ENCODE measurements at regions not wholly inside any gene's neighbourhood (a gene's known extent, or its start where the extent isn't known, plus 50 kb on each side); places are given as distances from the start of the nearest gene placed in this dataset.
"Not testable (repeated sequence)": the region's sequence is repeated elsewhere in the genome, so short reads cannot be mapped to it uniquely, and the experiment has no call there.

DNA sequence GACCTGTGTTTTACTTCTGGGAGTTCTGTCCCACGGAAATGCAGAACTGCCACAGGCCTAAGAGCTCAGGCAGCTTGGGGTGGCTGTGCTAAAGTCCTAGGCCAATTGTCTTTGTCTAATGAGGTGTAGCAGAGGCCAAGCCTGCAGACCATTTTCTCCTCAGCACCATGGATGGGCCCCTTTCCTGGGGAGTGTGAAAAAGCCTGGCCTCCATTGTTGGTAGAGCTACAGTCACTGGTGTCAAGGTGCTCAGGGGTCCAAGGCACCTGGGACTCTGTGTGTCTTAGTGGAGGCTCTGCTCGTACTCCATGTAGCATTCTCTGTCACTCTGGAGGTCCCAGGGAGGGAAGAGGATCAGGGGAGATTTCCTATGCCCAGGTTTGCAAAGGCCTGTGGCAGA, 329.6 kb downstream of the SLITRK5 start:
- no peak for ATAC-seq (replicated peaks in 1 of 2)
- H3K9me3 Mint-ChIP-seq, result peaks cover 4 to 12% of the 10 kb centered on the region in 2 donors
- H3K27me3 Mint-ChIP-seq (ENCODE audit: low read depth), result no peaks in the 10 kb centered on the region
- no peak overlapping the region for H3K27ac Mint-ChIP-seq
- H3K4me1 Mint-ChIP-seq (ENCODE audit: low read depth), result no peaks in the 10 kb centered on the region
- no peaks in the 10 kb centered on the region for H3K36me3 Mint-ChIP-seq (ENCODE audit: insufficient read depth in 2 of 2)
- no peak overlapping the region for H3K4me3 Mint-ChIP-seq
- DNase-seq, result no peak

DNA sequence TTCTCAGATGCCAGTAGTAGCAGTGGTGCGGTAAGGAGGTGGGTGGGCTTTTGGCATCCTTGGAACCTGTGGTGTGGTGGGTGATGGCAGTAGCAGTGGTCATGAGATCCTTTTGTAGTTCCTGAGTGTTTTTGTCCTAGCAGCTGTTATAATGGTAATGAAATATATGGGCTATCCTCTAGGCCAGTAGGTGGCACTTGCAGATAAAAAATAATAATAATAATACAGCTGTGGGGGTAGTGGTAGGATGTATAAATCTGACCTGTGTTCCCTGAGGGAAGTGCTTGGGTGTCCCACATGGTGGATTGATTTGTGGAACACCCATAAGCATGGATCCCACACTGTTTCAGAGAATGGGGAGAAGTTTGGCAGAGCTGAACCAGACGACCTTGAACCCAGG, 334.0 kb downstream of the SLITRK5 start:
- Mint-ChIP-seq H3K27me3 (ENCODE audit: low read depth) (no peaks in the 10 kb centered on the region), H3K36me3 (ENCODE audit: insufficient read depth in 2 of 2) (no peaks in the 10 kb centered on the region), H3K9me3 (peaks cover 6 to 10% of the 10 kb centered on the region in 2 donors), H3K4me1 (ENCODE audit: low read depth) (no peaks in the 10 kb centered on the region), H3K27ac (no peak overlapping the region), H3K4me3 (no peak overlapping the region)
- DNase-seq, result no peak
- ATAC-seq (replicated peaks in 1 of 2), result no peak

- no peak for DNase-seq
- Mint-ChIP-seq H3K4me1 (ENCODE audit: low read depth) (no peaks in the 10 kb centered on the region), H3K9me3 (peaks cover 11 to 17% of the 10 kb centered on the region in 2 donors), H3K27me3 (ENCODE audit: low read depth) (no peaks in the 10 kb centered on the region), H3K36me3 (ENCODE audit: insufficient read depth in 2 of 2) (peaks cover 0 to 2% of the 10 kb centered on the region in 2 donors), H3K27ac (no peak overlapping the region), H3K4me3 (no peak overlapping the region)
- no peak for ATAC-seq (replicated peaks in 1 of 2)
Observed at GRCh38 chr13:88014527-88014926, 343.4 kb downstream of the SLITRK5 start.

DNA sequence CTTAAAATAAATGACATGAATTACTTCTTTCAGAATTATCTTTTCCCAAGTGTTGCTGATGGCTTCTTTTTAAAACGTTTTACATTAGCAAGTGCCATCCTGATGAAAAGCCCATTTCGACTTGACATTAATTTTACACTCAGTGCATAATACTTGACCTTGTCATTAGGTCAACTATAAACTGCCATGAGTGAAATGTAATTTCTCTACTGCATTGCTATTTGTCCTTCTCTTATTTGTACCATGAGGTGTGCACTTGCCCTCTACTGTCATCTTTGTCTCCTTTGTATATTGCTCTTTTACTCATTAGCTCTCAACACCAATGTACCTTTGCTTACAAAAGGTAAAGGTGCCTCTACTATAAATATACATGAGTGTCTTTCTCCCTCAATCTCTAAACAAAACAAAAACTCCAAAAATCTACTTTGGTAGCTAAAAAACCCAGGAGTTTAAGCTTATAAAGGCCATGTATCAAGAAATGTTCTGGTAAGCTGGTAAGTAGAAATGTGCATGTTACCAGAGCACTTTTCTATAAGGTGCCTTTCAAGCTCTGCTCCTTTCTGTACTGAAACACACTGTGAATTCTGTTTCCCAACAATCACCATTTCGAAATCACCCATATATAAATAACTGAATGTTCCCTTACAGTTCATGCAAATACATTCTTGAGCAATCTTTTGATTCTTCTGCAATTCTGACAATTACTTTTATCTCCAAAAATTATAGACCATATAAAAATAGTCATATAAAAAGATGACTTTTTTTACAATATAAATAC, 351.4 kb downstream of the SLITRK5 start:
- Mint-ChIP-seq H3K4me3 (no peak overlapping the region), H3K27ac (no peak overlapping the region), H3K4me1 (ENCODE audit: low read depth) (no peaks in the 10 kb centered on the region), H3K27me3 (ENCODE audit: low read depth) (no peaks in the 10 kb centered on the region), H3K36me3 (ENCODE audit: insufficient read depth in 2 of 2) (peaks cover 0 to 4% of the 10 kb centered on the region in 2 donors), H3K9me3 (peaks cover 9 to 14% of the 10 kb centered on the region in 2 donors)
- no peak for DNase-seq
- no peak for ATAC-seq (replicated peaks in 1 of 2)

- no peak for ATAC-seq (replicated peaks in 1 of 2)
- Mint-ChIP-seq H3K27ac (no peak overlapping the region), H3K36me3 (ENCODE audit: insufficient read depth in 2 of 2) (peaks cover 0 to 2% of the 10 kb centered on the region in 2 donors), H3K4me1 (ENCODE audit: low read depth) (no peaks in the 10 kb centered on the region), H3K9me3 (peaks cover 3 to 6% of the 10 kb centered on the region in 2 donors), H3K4me3 (no peak overlapping the region), H3K27me3 (ENCODE audit: low read depth) (no peaks in the 10 kb centered on the region)
- no peak for DNase-seq
Observed at GRCh38 chr13:88026241-88026640, 355.1 kb downstream of the SLITRK5 start.

DNA sequence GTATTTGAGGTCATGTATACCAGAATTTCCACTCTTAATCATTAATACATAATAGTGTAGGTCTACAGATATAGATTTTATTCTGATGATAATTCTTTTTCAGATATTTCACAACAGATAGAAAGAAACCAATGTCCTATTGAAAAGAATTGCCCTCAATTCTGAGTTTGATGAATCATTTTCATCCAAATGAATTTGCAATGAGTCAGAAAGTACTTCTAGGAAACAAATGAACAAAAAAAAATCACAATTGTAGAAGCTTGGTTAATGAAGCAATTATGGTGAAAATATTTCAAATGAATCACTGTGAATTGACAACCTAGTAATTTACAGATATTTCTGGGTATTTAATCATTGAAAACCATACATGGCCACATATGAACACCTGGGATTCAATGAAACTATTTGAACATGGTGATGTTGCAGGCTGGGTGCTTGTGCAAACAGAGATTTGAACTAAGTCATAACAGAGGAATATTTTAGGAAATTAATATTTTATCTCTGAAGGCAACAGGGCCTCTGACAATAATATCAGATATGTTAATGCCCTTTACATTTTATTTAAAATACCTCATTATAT, 360.9 kb downstream of the SLITRK5 start:
- ATAC-seq (replicated peaks in 1 of 2) (no peak), DNase-seq (no peak)
- no peak overlapping the region for H3K27ac Mint-ChIP-seq
- no peaks in the 10 kb centered on the region for H3K27me3 Mint-ChIP-seq (ENCODE audit: low read depth)
- no peak overlapping the region for H3K4me3 Mint-ChIP-seq
- no peaks in the 10 kb centered on the region for H3K4me1 Mint-ChIP-seq (ENCODE audit: low read depth)
- H3K9me3 Mint-ChIP-seq, result peaks cover 2% of the 10 kb centered on the region in 2 donors
- no peaks in the 10 kb centered on the region for H3K36me3 Mint-ChIP-seq (ENCODE audit: insufficient read depth in 2 of 2)

DNA sequence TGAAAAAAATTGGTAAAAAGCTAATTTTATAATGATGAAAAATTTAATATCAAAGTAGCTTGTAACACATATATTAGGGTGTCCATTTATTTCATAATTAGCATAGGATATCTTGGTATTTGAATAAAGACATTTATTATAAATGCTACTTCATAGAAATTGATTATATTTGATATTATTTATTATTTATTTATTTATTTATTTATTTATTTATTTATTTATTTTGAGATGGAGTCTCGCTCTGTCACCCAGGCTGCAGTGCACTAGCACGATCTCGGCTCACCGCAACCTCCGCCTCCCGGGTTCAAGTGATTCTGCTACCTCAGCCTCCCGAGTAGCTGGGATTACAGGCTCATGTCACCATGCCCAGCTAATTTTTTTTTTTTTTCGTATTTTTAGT, 365.0 kb downstream of the SLITRK5 start:
- H3K9me3 Mint-ChIP-seq; ATAC-seq (replicated peaks in 1 of 2); H3K27me3 Mint-ChIP-seq (ENCODE audit: low read depth); H3K27ac Mint-ChIP-seq; H3K4me1 Mint-ChIP-seq (ENCODE audit: low read depth); DNase-seq; H3K4me3 Mint-ChIP-seq; H3K36me3 Mint-ChIP-seq (ENCODE audit: insufficient read depth in 2 of 2): not testable (repeated sequence)

DNA sequence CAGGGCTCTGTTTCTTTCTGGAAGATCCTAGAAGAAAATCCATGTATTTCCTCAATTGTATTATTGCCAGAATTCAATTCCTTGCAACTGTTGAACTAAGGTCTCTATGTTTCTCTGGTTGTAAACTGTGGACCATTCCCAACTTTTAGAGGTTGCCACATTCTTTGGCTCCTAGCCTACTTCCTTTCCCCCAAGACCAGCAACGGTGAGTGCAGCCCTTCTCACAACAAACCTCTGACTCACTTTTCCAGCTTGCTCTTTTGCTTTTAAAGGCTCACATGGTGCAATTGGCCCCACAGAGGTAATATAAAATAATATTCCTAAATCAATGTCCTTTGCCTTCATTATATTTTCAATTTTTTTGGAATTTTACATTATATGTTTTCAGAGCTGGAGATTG, 371.3 kb downstream of the SLITRK5 start:
- DNase-seq (no peak), ATAC-seq (replicated peaks in 1 of 2) (no peak)
- Mint-ChIP-seq H3K36me3 (ENCODE audit: insufficient read depth in 2 of 2) (no peaks in the 10 kb centered on the region), H3K4me1 (ENCODE audit: low read depth) (no peaks in the 10 kb centered on the region), H3K4me3 (no peak overlapping the region), H3K27ac (no peak overlapping the region), H3K9me3 (peaks cover 3 to 4% of the 10 kb centered on the region in 2 donors), H3K27me3 (ENCODE audit: low read depth) (no peaks in the 10 kb centered on the region)

DNA sequence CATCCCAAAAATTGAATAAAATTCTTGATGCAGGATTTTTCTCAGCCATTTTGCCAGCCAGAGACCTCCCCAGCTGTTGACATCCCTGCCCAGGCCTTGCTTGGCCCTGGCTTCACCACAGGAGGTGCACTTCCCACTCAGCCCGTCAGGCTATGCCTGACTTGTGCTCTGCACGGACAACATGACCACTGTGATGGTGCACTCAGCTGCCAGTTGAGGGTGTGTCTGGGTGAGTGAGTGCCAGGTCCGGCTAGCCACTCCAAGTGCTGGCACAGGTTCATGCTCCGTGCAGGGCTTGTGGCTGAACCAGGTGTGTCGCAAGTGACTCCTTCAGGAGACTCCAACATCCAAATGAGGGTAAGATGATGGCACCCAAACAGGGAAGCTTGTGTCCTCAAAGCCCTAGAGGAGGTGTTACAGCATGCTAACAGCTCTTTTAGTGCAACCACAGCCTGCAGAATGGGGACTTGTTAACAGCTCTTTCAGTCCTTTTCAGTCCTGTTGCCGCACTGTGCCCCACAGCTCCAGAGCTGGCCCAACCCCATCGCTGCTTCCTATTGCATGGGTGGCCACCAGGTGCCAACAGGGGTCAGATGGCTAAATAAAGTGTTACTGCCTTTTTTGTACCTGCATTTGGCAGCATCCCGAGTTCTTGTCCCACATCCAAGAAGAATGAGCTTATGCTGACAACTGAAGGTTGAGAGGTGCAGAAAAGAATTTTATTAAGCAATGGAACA, 380.7 kb downstream of the SLITRK5 start:
- ATAC-seq (replicated peaks in 1 of 2) (no peak), DNase-seq (no peak)
- H3K4me3 Mint-ChIP-seq, result no peak overlapping the region
- H3K27me3 Mint-ChIP-seq (ENCODE audit: low read depth), result no peaks in the 10 kb centered on the region
- H3K27ac Mint-ChIP-seq, result no peak overlapping the region
- H3K36me3 Mint-ChIP-seq (ENCODE audit: insufficient read depth in 2 of 2), result no peaks in the 10 kb centered on the region
- H3K9me3 Mint-ChIP-seq, result peaks cover 11 to 16% of the 10 kb centered on the region in 2 donors
- no peaks in the 10 kb centered on the region for H3K4me1 Mint-ChIP-seq (ENCODE audit: low read depth)

DNA sequence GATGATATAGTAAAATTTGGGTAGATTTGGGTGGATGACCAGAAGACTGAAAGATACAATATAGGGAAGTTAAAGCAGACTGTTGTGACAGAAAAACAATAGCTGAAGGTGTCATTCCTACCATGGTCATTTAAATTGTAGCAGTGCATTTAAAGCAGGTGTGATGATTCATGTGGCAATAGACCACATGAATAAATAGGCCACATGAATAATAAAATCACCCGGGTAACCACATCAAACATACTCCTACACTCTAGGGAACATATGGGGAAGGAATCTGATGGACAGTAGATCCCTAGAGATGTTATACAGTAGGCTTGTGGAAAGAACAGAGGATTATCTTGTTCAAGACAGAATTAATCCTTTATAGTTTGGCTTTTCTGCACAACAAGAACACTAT, 392.6 kb downstream of the SLITRK5 start:
- no peaks in the 10 kb centered on the region for H3K36me3 Mint-ChIP-seq (ENCODE audit: insufficient read depth in 2 of 2)
- no peak for DNase-seq
- no peak for ATAC-seq (replicated peaks in 1 of 2)
- H3K9me3 Mint-ChIP-seq, result peaks cover 14 to 18% of the 10 kb centered on the region in 2 donors
- H3K27me3 Mint-ChIP-seq (ENCODE audit: low read depth), result no peaks in the 10 kb centered on the region
- no peaks in the 10 kb centered on the region for H3K4me1 Mint-ChIP-seq (ENCODE audit: low read depth)
- H3K27ac Mint-ChIP-seq, result no peak overlapping the region
- H3K4me3 Mint-ChIP-seq, result no peak overlapping the region

DNA sequence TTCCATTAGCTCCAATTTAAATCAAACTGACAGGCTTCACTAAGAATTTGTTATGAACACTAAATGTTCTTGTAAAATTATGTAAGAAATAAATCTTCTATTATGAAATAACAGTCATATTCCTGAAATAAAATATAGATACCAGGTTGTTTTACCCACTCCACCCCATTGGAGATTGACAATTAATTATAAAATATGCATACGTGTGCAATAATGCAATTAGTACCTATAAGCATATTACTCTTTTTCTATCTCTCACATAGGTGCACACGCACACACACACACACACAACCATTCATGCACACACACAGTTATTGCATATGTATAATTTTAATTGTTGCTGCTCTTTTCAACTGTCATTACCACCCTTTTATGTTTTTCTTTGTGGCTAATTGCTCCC, 395.7 kb downstream of the SLITRK5 start:
- Mint-ChIP-seq H3K27me3 (ENCODE audit: low read depth) (no peaks in the 10 kb centered on the region), H3K9me3 (peaks cover 12 to 17% of the 10 kb centered on the region in 2 donors), H3K4me3 (no peak overlapping the region), H3K27ac (no peak overlapping the region), H3K4me1 (ENCODE audit: low read depth) (no peaks in the 10 kb centered on the region), H3K36me3 (ENCODE audit: insufficient read depth in 2 of 2) (no peaks in the 10 kb centered on the region)
- ATAC-seq (replicated peaks in 1 of 2) (no peak), DNase-seq (no peak)

- H3K4me3 Mint-ChIP-seq, result no peak overlapping the region
Observed at GRCh38 chr13:88068316-88068715, 397.1 kb downstream of the SLITRK5 start.

GRCh38 chr13:88068975-88069374, 397.8 kb downstream of the SLITRK5 start:
- DNase-seq, result no peak

More at GRCh38 chr13:88068316-88068715, 397.1 kb downstream of the SLITRK5 start:
- Mint-ChIP-seq H3K27ac (no peak overlapping the region), H3K4me1 (ENCODE audit: low read depth) (no peaks in the 10 kb centered on the region), H3K27me3 (ENCODE audit: low read depth) (no peaks in the 10 kb centered on the region), H3K36me3 (ENCODE audit: insufficient read depth in 2 of 2) (no peaks in the 10 kb centered on the region), H3K9me3 (peaks cover 9 to 13% of the 10 kb centered on the region in 2 donors)
- ATAC-seq (replicated peaks in 1 of 2) (no peak), DNase-seq (no peak)

More at GRCh38 chr13:88068975-88069374, 397.8 kb downstream of the SLITRK5 start:
- Mint-ChIP-seq H3K36me3 (ENCODE audit: insufficient read depth in 2 of 2) (no peaks in the 10 kb centered on the region), H3K4me1 (ENCODE audit: low read depth) (no peaks in the 10 kb centered on the region), H3K9me3 (peaks cover 7 to 11% of the 10 kb centered on the region in 2 donors), H3K27me3 (ENCODE audit: low read depth) (no peaks in the 10 kb centered on the region), H3K27ac (no peak overlapping the region), H3K4me3 (no peak overlapping the region)
- ATAC-seq (replicated peaks in 1 of 2), result no peak
